PFSK-1 (cell line): ENCODE measurements at regions not wholly inside any gene's neighbourhood (a gene's known extent, or its start where the extent isn't known, plus 50 kb on each side); places are given as distances from the start of the nearest gene placed in this dataset.

ENCODE experiments used
- FOXP2 ChIP-seq: optimal IDR thresholded peaks from 2 replicates; pipeline ENCODE3; 2011; ENCODE audit warnings: borderline replicate concordance, control low read depth, inconsistent platforms; ENCODE audit not compliant: insufficient read depth; ENCODE audit errors: extremely low read length, extremely low read depth
- POLR2AphosphoS5 ChIP-seq: IDR thresholded peaks from 2 replicates; pipeline ENCODE4 v1.6.1; 2012; ENCODE audit warnings: low read depth, mild to moderate bottlenecking, control low read depth, low read length, moderate library complexity
- SIN3A ChIP-seq: IDR thresholded peaks from 2 replicates; pipeline ENCODE4 v1.6.1; 2012; ENCODE audit warnings: mild to moderate bottlenecking, low read length, moderate library complexity, borderline replicate concordance; ENCODE audit not compliant: insufficient read depth
- TAF1 ChIP-seq: IDR thresholded peaks from 2 replicates; pipeline ENCODE4 v1.6.1; 2012; ENCODE audit warnings: low read length, control low read depth, borderline replicate concordance; ENCODE audit not compliant: insufficient read depth
- TF ChIP-seq, protein P1 (sequence below), 2 experiments: IDR thresholded peaks; 2 replicates each; pipeline versions ENCODE4 v1.6.1 to v1.8.0; 2011 to 2012; ENCODE audit warnings: low read depth in 2 of 2, low read length in 2 of 2, control low read depth in 1 of 2, inconsistent platforms in 1 of 2, mild to moderate bottlenecking in 1 of 2, moderate library complexity in 1 of 2; ENCODE audit not compliant: insufficient read depth in 1 of 2

DNA sequence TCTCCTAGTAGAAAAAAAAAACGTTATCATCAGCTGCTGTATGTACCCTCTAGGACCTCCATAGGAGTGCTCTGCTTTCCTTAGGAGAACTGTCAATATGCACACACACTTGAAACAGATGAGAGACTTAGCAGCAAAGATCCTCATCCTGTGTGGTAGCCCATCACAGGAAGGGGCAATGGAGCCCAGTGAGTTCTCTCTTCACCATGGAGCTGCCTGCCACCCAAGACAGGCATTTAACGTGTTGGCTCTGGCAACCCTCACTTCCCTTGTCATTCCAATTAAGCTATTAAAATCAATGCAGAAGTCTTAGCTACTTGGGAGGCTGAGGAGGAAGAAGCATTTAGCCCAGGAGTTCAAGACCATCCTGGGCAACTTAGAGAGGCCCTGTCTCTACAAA is 64.8 kb upstream of the PLEKHA5 start:
- no peak for TF ChIP-seq TAF1

DNA sequence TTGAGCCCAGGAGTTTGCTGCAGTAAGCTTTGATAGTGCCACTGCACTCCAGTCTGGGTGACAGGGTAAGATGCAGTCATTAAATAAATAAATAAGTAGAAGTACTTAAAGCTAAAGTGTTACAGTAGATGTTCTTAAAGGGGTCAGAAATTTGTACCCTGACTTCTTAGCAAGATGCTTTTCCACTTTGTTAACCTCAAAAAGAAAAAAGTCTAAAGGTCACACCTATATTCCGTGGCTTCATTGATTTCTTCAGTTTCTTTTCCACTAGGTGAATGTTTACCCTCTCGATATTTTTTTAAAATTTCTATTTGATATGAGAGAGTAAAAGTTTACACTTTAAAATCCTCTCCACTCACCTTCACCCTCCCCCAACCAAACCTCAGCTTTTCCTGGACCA is 64.3 kb upstream of the PLEKHA5 start:
- TF ChIP-seq FOXP2 (no peak), POLR2AphosphoS5 (no peak), SIN3A (no peak), TAF1 (no peak)
- TF ChIP-seq, protein P1, sequence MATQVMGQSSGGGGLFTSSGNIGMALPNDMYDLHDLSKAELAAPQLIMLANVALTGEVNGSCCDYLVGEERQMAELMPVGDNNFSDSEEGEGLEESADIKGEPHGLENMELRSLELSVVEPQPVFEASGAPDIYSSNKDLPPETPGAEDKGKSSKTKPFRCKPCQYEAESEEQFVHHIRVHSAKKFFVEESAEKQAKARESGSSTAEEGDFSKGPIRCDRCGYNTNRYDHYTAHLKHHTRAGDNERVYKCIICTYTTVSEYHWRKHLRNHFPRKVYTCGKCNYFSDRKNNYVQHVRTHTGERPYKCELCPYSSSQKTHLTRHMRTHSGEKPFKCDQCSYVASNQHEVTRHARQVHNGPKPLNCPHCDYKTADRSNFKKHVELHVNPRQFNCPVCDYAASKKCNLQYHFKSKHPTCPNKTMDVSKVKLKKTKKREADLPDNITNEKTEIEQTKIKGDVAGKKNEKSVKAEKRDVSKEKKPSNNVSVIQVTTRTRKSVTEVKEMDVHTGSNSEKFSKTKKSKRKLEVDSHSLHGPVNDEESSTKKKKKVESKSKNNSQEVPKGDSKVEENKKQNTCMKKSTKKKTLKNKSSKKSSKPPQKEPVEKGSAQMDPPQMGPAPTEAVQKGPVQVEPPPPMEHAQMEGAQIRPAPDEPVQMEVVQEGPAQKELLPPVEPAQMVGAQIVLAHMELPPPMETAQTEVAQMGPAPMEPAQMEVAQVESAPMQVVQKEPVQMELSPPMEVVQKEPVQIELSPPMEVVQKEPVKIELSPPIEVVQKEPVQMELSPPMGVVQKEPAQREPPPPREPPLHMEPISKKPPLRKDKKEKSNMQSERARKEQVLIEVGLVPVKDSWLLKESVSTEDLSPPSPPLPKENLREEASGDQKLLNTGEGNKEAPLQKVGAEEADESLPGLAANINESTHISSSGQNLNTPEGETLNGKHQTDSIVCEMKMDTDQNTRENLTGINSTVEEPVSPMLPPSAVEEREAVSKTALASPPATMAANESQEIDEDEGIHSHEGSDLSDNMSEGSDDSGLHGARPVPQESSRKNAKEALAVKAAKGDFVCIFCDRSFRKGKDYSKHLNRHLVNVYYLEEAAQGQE (IDR thresholded peaks at IDR 0.05; ENCODE audit: insufficient read depth in 1 of 2, low read depth in 2 of 2, low read length in 2 of 2): no peak

GRCh38 chr12:19065871-19066270 is 63.7 kb upstream of the PLEKHA5 start:
- TF ChIP-seq SIN3A: no peak
- no peak for TF ChIP-seq POLR2AphosphoS5
- no peak for TF ChIP-seq FOXP2
- TF ChIP-seq TAF1: no peak
- TF ChIP-seq, protein P1 (IDR thresholded peaks at IDR 0.05; ENCODE audit: insufficient read depth in 1 of 2, low read depth in 2 of 2, low read length in 2 of 2): no peak

DNA sequence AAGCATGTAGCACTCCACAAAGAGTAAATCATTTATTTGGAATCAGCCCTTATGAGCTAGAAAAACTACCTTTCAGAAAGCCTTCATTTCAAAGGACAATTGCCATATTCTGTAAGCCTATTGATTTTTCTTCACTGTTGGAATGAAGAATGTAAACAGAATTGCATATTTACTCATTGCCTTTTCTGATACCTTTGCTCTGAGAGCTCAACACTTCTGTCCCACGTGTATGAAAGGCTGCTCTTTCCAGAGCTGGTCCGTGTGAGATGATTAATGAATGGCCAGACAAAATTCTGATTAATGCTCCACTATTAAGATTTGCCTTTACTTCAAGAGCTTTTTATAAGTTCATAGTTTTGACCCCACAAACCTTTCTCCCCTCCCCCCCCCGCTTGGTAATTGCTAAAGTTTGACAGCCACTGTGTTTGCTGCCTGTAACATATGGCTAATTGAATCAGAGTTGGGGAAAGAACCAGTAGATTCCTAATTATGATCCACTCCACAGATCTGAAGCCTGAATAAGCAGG is 63.0 kb upstream of the PLEKHA5 start:
- TF ChIP-seq FOXP2 (no peak), TAF1 (no peak), POLR2AphosphoS5 (no peak), SIN3A (no peak)
- TF ChIP-seq, protein P1 (IDR thresholded peaks at IDR 0.05; ENCODE audit: insufficient read depth in 1 of 2, low read depth in 2 of 2, low read length in 2 of 2): no peak

- no peak for TF ChIP-seq FOXP2
- no peak for TF ChIP-seq TAF1
- TF ChIP-seq, protein P1 (IDR thresholded peaks at IDR 0.05; ENCODE audit: insufficient read depth in 1 of 2, low read depth in 2 of 2, low read length in 2 of 2): no peak
- TF ChIP-seq POLR2AphosphoS5: no peak
- TF ChIP-seq SIN3A: no peak
Observed at GRCh38 chr12:19068137-19068536, 61.4 kb upstream of the PLEKHA5 start.
